ENCODE measurements at regions not wholly inside any gene's neighbourhood (a gene's known extent, or its start where the extent isn't known, plus 50 kb on each side); places are given as distances from the start of the nearest gene placed in this dataset.

- 33% methylated on average over 1 of the region's 5 CpGs; no CpG with 5 or more reads in 1 of the 2 experiments for WGBS, 2 experiments (ENCODE audit: extremely low coverage in 2 of 2, insufficient read length in 1 of 2)
- intact Hi-C loops (cut with micrococcal nuclease), result no loop called here
- no peak overlapping the region for H3K14ac ChIP-seq (replicated peaks; ENCODE audit: low read depth, low read length)
- no peaks in the 10 kb centered on the region for H3K4me1 ChIP-seq (ENCODE audit: control insufficient read depth, insufficient read depth, low read length)
- H3K27me3 ChIP-seq (ENCODE audit: control insufficient read depth, insufficient read depth, low read length), result no peaks in the 10 kb centered on the region
- H3K36me3 ChIP-seq (ENCODE audit: control insufficient read depth, insufficient read depth, low read length), result no peaks in the 10 kb centered on the region
- H3K4me3 ChIP-seq (ENCODE audit: insufficient read depth, low read depth, low read length), result no peak overlapping the region
- H4K5ac ChIP-seq (ENCODE audit: low read depth, low read length), result no peak overlapping the region
- ChIA-PET CTCF (no interaction called here), POLR2A (ENCODE audit: unreplicated experiment) (no interaction called here)
- H3K56ac ChIP-seq (ENCODE audit: extremely low read depth, insufficient read depth, low read length), result no peak overlapping the region
- no peak for ATAC-seq (ENCODE audit: low read depth)
- no peak for DNase-seq
- H2AFZ ChIP-seq (replicated peaks; ENCODE audit: low read length, poor library complexity), result no peak overlapping the region
- no peak overlapping the region for H2AK9ac ChIP-seq (replicated peaks; ENCODE audit: low read depth, low read length, poor library complexity)
- H3K4ac ChIP-seq (ENCODE audit: low read depth, low read length), result no peak overlapping the region
- dilution Hi-C loops (cut with HindIII; ENCODE audit: low sequenced_read_pairs, unreplicated experiment), result no loop called here
- H3K9ac ChIP-seq (ENCODE audit: low read depth, low read length), result no peak overlapping the region
- in situ Hi-C loops (cut with MboI; ENCODE audit: low sequenced_read_pairs), result no loop called here
- no TSS peak for BruUV-seq (replicated peaks)
- no peaks in the 10 kb centered on the region for H3K79me1 ChIP-seq (ENCODE audit: low read depth in 1 of 2, low read length in 2 of 2)
- H2BK5ac ChIP-seq (ENCODE audit: low read depth, low read length, poor library complexity, severe bottlenecking), result no peak overlapping the region
- H2BK20ac ChIP-seq (ENCODE audit: low read depth, low read length), result no peak overlapping the region
- no peaks in the 10 kb centered on the region for H3K9me1 ChIP-seq (ENCODE audit: insufficient read depth, low read length)
- no peak overlapping the region for H2BK15ac ChIP-seq (ENCODE audit: low read depth, low read length)
- H3K27ac ChIP-seq (ENCODE audit: insufficient read depth, low read length), result no peak overlapping the region
- H2AK5ac ChIP-seq (ENCODE audit: low read depth, low read length), result no peak overlapping the region
- H2BK120ac ChIP-seq (ENCODE audit: low read depth, low read length), result no peak overlapping the region
- H4K20me1 ChIP-seq (ENCODE audit: insufficient read depth, low read length), result no peaks in the 10 kb centered on the region
- H3K23ac ChIP-seq (ENCODE audit: low read depth, low read length), result no peak overlapping the region
- H4K8ac ChIP-seq (ENCODE audit: low read depth in 2 of 2, low read length in 2 of 2), result no peak overlapping the region
- H3K9me3 ChIP-seq (ENCODE audit: control insufficient read depth, insufficient read depth, low read length), result peaks cover 28% of the 10 kb centered on the region
- no peak overlapping the region for H3K18ac ChIP-seq (ENCODE audit: low read depth, low read length)
- no peak overlapping the region for H4K91ac ChIP-seq (ENCODE audit: insufficient read depth, low read depth, low read length)
- H3K4me2 ChIP-seq (ENCODE audit: low read depth, low read length), result no peak overlapping the region
- no peak for TF ChIP-seq BHLHE40 (IDR thresholded peaks at IDR 0.05; ENCODE audit: low read depth, low read length)
- no peak for TF ChIP-seq ELK1 (IDR thresholded peaks at IDR 0.05; ENCODE audit: borderline replicate concordance, low read depth, low read length)
- no peak for TF ChIP-seq MAZ (IDR thresholded peaks at IDR 0.05; ENCODE audit: borderline replicate concordance, low read depth, low read length)
- TF ChIP-seq SMC3 (IDR thresholded peaks at IDR 0.05; ENCODE audit: low read depth, low read length), result no peak
- TF ChIP-seq FOS (IDR thresholded peaks at IDR 0.05; ENCODE audit: low read depth, low read length), result no peak
- TF ChIP-seq RCOR1 (IDR thresholded peaks at IDR 0.05; ENCODE audit: insufficient replicate concordance, low read length), result no peak
- TF ChIP-seq MAFK (IDR thresholded peaks at IDR 0.05; ENCODE audit: low read depth, low read length), result no peak
- no peak for TF ChIP-seq CTCF (conservative IDR thresholded peaks at IDR 0.05; ENCODE audit: low read depth, low read length)
- no peak for TF ChIP-seq MXI1 (IDR thresholded peaks at IDR 0.05; ENCODE audit: borderline replicate concordance, low read depth, low read length)
- no peak for TF ChIP-seq USF2 (IDR thresholded peaks at IDR 0.05; ENCODE audit: low read depth, low read length)
- TF ChIP-seq CEBPB (IDR thresholded peaks at IDR 0.05; ENCODE audit: low read depth, low read length), result no peak
- no peak for TF ChIP-seq RAD21 (IDR thresholded peaks at IDR 0.05; ENCODE audit: low read length)
- TF ChIP-seq NFE2L2 (IDR thresholded peaks at IDR 0.05; ENCODE audit: low read depth, low read length), result no peak
- TF ChIP-seq RFX5 (IDR thresholded peaks at IDR 0.05; ENCODE audit: low read depth, low read length), result no peak
- no peak for TF ChIP-seq POLR2A (IDR thresholded peaks at IDR 0.05; ENCODE audit: low read depth, low read length)
- no peak for TF ChIP-seq CHD1 (IDR thresholded peaks at IDR 0.05; ENCODE audit: low read depth, low read length)
Observed at GRCh38 chr10:111482621-111483216, 405.9 kb downstream of the ADRA2A start.
